Stimulated activated CD8-positive, alpha-beta memory T cell treated with anti-CD3 and anti-CD28 coated beads, Interleukin-4, amount 100 ng/mL, for 24 hours (primary cell): ENCODE measurements at regions not wholly inside any gene's neighbourhood (a gene's known extent, or its start where the extent isn't known, plus 50 kb on each side); places are given as distances from the start of the nearest gene placed in this dataset.
"Not testable (repeated sequence)": the region's sequence is repeated elsewhere in the genome, so short reads cannot be mapped to it uniquely, and the experiment has no call there.

ENCODE experiments used
- DNase-seq: peaks from one replicate; pipeline ENCODE4 v3.0.0-alpha.2; 2020; ENCODE audit warnings: low read depth

DNA sequence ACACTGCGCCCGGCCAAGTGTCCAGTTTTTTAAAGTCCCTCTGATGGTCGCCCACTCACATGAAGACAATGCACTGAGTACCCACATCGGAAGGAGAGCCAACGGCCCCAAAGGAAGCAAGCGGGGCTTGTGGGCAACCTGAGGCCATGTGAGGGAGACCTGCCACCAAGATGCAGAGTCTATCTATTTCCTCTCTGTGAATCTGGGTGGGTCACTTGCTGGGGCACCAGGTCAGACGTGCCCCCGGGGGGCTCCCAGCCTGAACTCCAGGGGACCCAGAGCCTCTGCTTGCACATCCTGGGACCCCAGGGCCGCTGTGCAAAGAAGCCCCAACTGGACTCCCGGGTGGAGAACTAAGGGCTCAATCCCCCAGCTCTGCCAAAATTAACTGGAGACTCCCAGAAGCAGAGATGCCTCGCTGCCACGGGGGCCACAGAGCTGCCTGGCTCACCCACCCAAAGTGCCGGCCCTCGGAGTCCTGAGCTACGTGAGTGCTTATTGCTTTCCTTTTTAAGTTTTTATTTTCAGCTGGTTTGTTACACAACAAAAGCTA is 106.4 kb downstream of the BRD1 start:
- DNase-seq: no peak

DNA sequence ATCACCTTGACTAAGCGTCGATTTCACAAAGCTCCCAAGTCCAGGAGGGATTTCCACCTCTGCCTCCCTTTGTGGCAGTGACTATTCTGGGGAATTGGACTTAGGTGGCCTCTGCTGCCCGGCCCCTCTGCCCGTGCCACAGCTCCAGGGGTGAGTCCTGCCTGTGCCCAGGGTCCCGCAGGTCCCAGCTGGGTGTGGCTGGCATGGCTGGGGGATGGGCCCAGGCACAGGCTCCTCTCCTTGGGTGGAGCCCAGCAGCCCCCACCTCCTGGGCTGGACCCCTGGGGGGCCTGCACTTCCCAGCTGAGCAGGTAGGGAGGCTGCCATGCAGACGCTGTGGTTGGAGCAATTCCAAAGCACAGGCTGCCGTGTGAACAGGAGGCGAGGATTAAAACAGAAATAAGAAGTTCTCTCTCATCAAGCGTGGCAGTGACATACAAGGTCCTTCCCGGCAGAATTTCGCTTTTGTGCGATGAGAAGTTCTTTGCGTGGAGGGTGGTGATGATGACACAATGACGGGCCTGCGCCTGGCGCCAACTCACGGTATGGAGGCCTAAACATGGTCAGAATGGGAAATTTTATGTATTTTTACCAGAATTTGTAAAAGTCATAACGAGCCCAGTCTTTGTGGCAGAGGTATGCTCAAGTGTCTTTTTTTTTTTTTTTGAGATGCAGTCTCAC is 107.3 kb downstream of the BRD1 start:
- DNase-seq: no peak

DNA sequence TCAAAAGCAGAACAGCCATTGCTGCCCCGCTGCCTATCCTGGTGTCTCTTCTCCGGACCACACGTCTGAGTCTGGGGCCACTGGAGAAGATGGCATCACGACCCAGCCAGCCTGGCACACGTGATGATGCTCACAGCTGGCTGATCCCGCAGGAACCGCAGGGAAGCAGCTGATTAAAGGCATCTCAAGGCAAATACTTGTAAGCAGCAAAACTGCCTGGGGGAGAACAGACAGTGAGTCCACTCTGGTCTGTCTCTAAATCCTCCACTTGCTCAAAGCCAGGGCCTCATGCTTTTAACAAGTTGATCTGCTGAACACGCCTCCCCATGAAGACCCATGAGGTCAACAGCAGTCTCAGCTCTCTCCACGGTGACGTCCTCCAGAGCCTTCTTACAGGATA is 108.6 kb downstream of the BRD1 start:
- DNase-seq: no peak

DNA sequence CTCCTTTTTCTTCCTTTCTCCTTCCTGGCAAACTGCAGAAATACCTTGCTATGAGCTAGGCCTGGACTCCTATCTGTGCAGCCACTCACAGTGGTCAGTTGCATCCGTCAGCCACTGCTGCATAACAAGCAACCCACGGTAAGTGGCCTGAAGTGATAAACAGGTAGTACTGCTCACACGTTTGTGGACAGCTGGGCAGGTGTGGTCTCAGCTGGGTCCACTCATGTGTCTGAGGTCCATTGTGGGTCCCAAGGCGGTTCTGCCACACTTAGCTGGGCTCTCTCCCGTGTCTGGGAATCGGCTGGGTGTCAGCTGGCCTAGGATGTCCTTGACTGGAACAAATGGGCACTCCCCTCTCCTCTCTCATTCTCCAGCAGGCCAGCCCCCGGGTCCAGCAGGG is 109.3 kb downstream of the BRD1 start:
- DNase-seq: no peak

DNA sequence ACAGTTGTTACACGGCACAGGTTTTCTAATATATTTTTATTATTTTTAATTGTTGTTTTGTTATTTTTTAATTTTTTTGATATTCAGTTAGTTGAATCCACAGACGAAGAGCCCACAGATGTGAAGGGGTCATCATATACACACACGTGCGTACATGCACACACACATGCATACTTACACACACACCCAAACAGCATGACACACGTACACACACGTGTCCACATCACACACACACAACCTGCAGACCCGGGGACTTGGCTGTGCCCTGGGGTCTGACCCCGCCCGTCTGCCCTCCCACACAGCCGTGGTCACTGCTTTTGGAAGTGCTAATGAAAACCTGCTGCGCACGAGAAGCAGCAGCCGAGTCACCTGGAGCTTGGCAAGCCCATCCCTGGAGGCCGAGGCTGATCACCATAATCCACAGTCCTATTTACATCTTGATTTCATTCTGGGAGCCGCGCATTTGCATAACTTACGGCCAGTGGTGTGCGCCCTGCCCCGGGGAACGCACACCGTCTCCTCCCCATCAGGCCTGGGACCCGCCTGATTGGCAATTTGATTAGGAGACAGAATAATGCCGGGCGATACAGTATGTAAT is 110.3 kb downstream of the BRD1 start:
- DNase-seq: no peak

DNA sequence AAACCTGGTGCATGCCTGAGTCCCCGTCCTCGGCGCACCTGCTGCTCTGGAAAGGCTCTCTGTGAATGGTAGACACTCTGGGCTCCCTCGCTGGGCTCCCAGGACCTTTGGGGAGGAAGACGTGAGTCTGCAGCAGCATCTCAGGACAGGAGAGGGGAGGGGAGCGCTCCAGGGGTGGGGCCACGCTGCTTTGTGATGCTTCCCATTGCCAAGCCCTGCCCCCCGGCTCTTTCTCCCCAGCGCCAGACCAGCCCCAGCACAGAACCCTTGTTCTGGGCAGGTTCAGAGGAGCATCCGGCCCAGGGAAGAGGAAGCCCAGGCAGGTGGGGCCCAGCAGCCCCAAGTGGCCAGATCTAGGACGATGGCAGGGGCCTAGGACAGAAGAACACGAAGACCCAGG is 111.2 kb downstream of the BRD1 start:
- no peak for DNase-seq

DNA sequence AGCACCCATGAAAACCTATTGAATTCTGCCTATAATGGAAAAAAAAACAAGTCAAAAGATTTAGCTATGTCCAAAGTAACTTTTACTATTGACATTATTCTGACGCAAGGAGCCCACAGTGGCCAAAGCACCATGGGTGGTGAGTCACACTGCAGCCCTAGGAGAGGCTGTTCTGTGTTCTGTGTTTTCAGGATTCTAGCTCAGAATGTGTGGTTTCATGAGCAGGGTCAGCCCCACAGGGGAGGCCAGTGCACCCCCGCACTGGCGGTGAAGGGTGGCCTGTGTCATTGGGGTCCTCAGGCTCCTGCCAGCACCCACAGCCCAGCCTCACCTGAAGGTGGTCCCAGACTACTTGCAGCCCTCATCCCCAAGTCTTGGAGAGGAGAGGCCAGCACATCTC is 112.2 kb downstream of the BRD1 start:
- no peak for DNase-seq

DNA sequence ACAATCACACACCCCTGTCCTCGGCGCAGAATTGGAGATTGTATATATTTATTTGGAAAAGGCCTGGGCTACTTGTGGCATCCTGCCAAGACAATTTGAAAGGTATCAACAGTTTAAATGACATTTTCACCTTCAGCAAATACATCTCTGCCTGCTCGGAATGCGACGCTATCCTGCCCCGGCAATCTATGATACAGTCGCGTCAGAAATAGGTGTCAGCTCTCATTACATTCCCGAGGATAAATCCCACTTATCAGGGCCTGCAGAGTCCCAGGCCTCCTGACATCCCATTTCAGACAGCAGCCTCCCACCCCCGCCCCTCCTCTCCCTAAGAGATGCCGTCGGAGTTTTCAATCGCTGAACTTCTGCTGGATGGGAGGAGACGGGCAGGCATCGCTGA is 114.7 kb downstream of the BRD1 start:
- DNase-seq: no peak

DNA sequence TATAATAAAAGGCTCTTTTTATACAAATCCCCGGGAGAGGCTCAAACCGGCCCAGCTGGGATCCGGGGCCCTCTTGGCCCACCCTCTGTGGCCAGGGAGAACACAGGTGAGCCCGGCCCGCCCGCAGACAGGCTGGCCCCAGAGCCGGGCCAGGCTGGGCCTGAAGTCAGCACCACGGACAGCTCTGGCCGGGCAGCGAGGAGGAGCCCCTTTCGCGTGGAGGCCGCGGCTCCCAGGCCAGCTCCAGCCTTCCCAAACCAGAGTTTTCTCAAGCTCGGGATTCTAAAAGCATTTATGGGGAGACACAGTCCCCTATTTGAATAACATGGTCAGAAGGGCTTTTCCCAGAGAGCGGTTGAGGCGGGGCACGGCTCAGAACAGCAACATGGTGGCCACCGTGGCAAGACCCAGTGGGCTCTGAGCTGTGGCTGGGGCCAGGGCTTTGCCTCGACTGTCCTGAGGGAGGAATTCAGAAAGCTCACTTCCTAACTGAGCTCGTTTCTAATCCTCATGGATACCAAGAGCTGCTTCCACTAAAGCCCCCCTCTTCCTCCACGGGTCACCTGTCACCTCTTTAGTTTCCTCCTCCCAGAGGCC is 115.4 kb downstream of the BRD1 start:
- DNase-seq: no peak

DNA sequence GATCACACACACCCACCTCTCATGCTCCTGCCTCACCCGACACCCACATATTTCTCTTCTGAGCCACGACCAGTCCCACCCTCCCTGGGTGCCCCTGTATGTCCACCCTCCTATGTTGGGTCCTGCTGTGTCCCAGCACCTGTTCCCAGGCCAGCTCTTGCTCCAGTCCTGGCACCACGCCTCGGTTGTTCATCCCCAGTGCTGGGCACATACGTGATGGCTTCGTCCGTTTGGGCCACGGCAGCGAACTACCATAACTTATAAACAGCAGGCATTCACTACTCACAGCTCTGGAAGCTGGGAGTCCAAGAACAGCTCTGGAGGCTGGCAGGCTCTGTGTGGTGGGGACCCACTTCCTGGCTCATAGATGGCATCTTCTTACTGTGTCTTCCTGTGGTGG is 116.9 kb downstream of the BRD1 start:
- DNase-seq: no peak

DNA sequence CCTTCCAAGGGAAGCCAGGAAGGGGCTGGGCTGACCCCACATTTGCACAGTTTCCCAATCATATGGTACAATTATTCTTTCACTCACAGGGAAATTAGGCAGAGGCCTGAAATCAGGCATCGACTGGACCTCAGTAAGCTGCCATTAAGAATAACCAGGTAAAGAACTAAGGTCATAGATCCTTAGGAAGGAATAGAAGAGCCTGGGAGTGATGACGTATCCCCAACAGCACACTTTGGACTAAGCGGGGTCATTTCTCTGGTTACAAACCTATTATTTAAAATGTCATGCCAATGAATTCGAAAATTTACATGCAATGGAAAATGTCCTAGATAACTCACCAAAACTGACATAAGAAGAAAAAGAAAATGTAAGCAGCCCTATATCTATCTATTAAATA is 118.2 kb downstream of the BRD1 start:
- no peak for DNase-seq

DNA sequence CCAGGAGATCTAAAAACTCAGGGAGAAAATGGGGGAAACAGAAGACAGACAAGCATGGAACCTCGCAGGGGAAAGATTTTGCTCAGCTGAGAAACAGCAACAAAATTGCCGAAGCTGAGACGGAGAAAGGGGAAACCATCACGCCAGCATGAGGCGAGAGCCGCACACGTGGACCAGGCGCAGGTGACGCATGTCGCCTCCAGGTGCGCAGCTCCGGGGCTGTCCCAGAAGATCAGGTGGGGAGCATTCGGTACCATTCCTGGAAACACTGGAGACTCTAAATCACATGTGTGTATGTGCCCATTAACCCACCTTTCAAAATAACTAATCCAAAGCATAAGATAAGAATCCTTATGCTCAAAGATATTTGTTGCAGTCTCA is 121.7 kb downstream of the BRD1 start:
- no peak for DNase-seq

DNA sequence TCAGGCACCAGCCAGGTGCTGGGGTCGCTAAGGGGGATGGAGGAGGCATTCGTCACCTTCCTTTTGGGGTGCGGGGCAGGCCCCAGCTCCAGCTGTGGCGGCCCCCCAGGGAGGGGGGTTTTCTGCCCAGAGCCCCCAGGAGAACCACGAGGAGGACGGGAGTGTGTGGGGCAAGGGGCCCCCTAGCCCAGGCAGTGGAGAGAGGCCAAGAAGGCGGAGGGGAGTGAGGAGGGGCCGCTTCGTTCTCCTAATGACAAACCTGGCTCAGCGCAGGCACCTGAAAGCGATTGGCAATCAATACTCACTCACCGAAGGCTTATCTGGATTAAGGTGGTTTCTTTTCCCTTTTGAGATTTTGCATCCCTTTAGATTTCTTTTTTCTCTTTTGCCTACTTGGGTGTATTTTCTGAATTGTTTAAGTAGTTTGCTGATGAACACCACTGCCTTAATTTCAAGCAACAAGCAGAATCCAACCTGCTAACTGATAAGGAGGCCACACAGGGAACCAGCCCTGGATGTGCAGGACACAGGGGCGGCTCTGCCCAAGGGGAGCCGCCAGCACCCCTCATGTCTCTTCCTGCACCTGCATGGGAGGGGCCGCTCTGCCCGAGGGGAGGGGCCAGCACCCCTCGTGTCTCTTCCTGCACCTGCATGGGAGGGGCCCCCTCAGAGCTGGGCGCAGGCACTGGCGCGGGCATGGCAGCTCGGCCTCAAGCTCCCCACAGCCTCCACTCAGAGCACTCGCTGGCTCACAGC is 122.3 kb downstream of the BRD1 start:
- DNase-seq: no peak

DNA sequence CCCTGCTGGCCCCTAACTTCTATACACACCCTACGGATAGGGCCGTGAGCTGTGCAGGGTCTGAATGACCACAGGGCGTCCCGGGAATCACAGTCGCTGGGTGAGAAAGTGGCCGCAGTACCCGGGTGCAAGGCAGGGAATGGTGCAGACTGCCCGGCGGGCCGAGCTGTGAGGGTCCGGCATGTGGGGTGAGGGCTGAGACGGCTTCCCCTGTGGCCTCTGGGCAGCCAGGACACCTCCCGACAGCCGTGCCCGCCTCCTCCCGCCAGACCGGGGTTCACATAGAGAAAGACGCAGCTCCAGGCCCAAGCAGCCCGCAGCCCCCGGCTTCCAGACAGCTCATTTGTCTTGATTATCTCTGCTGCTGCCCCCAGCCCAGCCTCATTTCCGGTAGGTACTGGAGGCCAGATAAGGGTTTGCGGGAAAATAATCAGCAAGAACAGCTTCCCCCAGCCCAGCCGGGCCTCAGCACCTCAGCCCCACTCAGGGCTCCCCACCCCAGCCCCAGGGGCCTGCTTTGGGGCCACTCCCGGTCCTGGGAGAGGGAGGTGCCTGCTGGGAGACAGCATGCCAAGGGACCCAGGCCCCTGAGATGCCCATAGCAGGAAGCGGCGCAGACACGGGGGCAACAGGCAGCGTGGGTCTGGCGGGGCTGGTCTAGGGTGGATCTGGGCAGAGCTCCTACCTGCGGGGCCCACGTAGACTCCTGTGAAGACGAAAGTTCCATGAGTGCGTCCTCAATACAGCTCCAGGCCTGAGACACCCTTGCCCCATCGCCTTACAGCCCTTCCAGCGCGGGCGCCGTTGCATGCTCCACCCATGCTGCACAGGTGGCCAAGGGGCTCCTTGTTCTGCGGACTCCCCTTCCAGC is 123.1 kb downstream of the BRD1 start:
- DNase-seq: no peak

DNA sequence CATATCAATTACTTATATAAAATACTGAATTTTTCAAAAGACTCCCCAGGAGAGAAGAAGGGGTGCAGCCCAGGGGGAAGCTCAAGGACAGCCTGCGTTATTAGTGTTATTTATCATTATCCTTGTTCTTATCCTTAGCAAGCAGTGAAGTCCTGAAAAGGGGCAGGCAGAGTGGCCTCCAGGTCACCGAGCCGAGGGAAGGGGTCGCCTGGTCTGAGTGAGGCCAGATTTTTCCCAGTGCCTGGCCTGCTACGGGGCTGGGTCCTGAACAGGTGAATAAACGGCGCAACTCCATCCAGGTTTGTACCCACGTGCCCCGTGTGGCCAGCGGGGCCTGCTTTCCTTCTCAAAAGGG is 123.7 kb downstream of the BRD1 start:
- DNase-seq: no peak

DNA sequence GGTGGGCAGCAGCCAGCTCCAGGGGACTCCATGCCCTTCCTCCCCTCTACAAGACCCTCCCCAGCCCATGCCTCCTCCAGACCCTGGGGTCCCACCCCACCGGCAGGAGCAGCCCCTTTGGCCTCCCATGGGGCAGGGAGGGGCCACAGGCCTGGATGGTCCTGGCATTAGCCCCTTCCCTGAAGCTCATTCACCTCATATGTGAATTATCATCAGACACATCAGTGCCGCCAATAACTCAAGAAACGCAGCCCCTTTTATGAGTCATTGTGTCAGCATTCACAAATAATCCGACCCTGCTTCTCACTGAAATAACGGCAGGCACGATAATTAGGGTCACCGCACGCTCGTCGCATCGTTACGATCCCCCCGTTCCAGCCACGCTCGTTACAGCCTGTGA is 124.2 kb downstream of the BRD1 start:
- DNase-seq: no peak

DNA sequence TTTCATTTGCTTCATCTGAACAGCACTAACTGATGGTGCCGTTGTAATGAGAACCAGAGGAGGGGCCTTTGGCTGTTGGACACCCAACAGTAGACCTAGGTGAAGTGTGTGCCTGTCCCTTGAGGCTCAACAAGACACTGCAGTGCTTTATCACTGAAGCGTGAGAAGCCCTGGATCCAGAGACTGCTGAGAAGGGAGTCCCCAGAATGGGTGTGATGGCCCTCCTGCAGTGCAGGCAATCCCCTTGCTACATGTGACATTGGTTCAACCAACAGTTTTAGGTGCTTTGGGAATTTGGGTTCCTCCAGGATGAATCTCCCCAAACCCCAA is 125.6 kb downstream of the BRD1 start:
- no peak for DNase-seq

DNA sequence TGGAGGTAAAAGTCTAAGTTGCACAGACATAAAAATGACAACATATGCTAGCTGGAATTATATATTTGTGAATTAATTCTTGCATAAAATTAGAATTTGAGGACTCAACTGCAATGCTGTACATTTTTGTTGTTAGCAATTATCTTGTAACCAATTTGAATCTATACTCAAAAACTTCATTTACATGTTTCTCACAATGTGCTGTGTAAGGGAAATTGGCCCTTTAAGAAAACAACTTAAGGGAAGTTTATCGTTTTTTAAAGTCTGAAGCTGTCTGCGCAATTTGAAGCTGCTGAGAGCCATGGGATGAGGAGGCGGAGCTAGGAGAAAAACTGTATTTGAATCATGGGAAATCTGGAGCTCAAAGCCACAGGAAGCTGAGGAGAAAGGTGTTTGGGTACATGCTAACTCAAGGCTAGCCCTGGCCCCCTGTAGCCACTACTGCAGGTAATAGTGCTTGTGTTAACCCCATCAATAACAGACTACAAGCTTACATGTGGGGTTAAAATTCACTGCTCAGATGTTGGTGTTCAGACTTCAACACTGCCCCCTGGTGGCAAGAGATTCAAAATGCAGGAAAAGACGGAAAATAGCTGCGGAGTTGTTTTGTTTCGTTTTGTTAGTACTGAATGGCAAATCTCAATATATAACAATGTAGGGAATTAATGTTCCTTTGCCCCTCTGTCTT is 126.1 kb downstream of the BRD1 start:
- no peak for DNase-seq

DNA sequence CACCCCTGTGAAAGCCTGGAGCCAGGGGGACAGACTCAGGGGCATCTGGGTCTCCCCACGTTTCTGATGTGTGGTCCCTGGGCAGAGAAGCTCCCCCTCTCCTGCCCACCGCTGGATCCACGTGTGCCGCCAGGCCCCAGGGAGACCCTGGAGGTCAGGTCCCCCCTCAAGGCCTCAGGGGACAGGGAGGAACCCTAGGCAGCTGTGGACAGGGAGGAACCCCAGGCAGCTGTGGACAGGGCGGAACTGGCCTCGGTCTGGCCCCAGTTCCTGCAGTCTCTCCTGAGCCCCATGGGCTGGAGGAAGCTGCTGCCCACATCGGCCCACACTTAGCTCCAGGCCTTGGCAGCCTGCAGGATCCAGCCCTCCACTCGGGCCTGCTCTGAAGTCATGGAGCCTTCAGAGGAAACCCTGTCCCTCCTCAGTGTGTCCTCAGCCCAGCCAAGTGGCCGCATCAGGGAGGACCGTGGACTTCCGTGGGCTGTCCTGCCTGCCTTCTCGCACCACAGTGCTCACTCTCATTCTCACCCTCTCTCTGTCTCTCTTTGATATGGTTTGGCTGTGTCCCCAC is 127.7 kb downstream of the BRD1 start:
- no peak for DNase-seq

DNA sequence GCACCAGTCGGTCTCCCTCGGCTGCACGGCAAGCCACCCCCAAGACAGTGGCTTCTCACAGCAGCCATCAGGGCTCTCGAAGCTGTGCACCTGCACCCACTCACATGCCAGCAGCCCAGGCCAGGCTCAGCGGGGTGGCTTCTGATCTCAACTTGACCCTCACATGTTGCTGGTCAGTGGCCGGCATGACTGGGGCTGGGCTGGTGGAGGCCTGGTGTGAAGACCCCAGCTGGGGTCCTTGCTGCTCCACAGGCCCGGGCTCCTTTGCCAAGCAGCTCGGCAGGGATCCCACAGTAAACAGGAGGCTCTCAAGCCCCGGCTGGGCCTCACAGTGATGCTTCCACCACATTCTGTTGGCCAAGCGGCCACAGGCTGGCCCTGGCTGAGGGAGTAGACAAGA is 128.2 kb downstream of the BRD1 start:
- no peak for DNase-seq

DNA sequence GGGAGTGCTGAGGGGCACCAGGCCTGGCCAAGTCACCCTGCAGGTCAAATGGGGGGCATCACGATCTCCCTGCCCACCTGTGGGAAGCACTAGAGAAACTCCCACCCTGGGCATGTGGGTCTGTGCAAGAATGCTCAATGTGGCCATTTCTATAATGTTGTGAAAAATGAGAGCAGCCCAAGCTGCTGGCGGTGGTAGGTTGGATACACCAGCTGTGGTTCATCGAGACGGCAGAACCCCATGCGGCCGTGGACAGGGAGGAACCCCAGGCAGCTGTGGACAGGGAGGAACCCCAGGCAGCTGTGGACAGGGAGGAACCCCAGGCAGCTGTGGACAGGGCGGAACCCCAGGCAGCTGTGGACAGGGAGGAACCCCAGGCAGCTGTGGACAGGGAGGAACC is 129.1 kb downstream of the BRD1 start:
- DNase-seq: not testable (repeated sequence)
